Muscle layer of duodenum (tissue), 2 donors: ENCODE measurements at regions not wholly inside any gene's neighbourhood (a gene's known extent, or its start where the extent isn't known, plus 50 kb on each side); places are given as distances from the start of the nearest gene placed in this dataset.

Experiments used
- H3K27ac ChIP-seq: one replicate; pipeline ENCODE4 v1.7.0; 2013; ENCODE audit warnings: mild to moderate bottlenecking, low read length
- H3K27me3 ChIP-seq: one replicate; pipeline ENCODE4 v1.7.0; 2013; ENCODE audit warnings: low read depth, mild to moderate bottlenecking, control low read depth, low read length
- H3K36me3 ChIP-seq, 2 donors: one replicate each; pipeline ENCODE4 v1.7.0; 2013; ENCODE audit warnings: low read length in 2 of 2, control low read depth in 1 of 2, mild to moderate bottlenecking in 1 of 2; ENCODE audit not compliant: insufficient read depth in 2 of 2, control insufficient read depth in 1 of 2
- H3K4me1 ChIP-seq, 2 donors: one replicate each; pipeline ENCODE4 v1.7.0; 2013; ENCODE audit warnings: low read length in 2 of 2, mild to moderate bottlenecking in 2 of 2, control low read depth in 1 of 2, moderate library complexity in 1 of 2; ENCODE audit not compliant: insufficient read depth in 2 of 2, control insufficient read depth in 1 of 2
- H3K4me3 ChIP-seq, 2 donors: one replicate each; pipeline ENCODE4 v1.7.0; 2013; ENCODE audit warnings: low read length in 2 of 2, low read depth in 1 of 2, mild to moderate bottlenecking in 1 of 2
- H3K9me3 ChIP-seq, 2 donors: one replicate each; pipeline ENCODE4 v1.7.0; 2013; ENCODE audit warnings: low read length in 2 of 2, control low read depth in 1 of 2, mild to moderate bottlenecking in 1 of 2; ENCODE audit not compliant: control insufficient read depth in 1 of 2
- donor health status: healthy.

DNA sequence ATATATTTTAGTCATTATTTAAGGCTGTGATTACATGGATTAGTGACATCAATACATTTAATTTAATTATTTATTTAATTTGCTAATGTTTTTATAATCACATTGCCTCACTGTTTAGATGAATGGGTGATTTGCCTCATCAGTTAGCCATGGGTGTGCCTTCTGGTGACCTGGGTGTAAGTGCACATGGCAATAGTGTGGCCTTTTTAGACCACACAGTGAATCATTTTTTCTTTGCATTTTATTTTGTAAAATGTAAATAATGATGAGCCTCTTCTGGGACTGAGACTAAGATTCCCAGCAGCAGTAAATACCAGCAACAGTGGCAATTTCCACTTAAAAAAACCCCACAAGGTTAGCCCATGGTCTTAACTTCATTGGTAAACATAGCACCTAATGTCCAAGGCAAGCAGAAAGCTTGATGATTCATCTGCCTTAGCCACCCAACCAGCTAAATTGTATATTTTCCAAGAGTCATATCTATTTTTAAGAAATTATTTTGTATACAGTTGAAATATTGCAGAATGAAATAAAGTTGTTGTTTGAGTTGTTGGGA, 235.9 kb upstream of the NOVA1 start:
- H3K27me3 ChIP-seq: no peaks in the 10 kb centered on the region
- no peaks in the 10 kb centered on the region for H3K4me1 ChIP-seq
- no peaks in the 10 kb centered on the region for H3K9me3 ChIP-seq
- H3K27ac ChIP-seq: no peak overlapping the region
- no peaks in the 10 kb centered on the region for H3K36me3 ChIP-seq
- H3K4me3 ChIP-seq: no peak overlapping the region

DNA sequence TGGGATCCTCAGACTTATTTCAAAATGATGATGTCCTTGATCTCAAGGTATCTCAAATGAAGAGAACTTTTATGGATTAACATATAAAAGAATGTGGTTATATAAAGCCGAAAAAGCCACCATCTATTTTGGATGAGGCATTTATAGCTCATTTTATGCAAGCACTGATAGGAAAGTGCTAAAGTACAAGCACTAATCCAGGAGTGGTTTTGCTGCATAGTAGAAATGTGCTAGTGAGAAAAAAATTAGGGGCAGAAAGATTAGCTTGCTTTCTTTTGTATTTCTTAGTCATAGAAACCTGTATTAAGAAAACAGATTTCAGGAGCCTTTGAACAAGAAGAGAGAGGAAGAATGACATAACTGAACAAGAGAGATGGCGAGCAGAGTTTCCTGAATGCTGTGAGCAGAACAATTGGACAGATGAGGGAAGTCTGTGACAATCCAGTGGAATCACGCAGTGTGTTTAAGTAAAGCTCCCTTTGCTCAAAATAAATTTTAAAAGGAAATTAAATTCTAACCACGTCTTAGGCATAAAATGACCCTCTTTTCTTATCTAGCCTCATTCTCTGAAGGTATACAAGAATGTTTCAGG, 238.2 kb upstream of the NOVA1 start:
- H3K27me3 ChIP-seq: no peaks in the 10 kb centered on the region
- no peaks in the 10 kb centered on the region for H3K36me3 ChIP-seq
- H3K27ac ChIP-seq: no peak overlapping the region
- no peak overlapping the region for H3K4me3 ChIP-seq
- no peaks in the 10 kb centered on the region for H3K4me1 ChIP-seq
- no peaks in the 10 kb centered on the region for H3K9me3 ChIP-seq

DNA sequence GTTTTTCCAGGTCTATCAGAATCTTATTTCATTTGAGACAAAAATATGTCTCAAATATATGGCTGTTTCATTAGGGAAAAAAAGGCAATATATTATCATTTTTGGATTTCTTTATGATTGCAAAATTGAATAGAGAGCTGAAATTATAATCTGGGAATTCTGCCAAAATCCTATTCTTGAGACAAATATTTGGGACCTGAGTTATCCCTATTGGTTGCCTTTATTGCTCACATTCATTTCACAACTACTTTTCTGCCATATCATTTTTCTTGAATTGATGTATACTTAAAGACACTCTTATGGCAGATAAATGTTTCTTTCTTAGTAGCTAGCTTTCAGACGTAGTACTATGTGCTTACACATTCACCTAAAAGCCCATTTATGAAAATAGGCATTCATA, 241.6 kb upstream of the NOVA1 start:
- Histone ChIP-seq H3K36me3 (no peaks in the 10 kb centered on the region), H3K4me1 (no peaks in the 10 kb centered on the region), H3K27ac (no peak overlapping the region), H3K9me3 (no peaks in the 10 kb centered on the region), H3K4me3 (no peak overlapping the region), H3K27me3 (no peaks in the 10 kb centered on the region)

DNA sequence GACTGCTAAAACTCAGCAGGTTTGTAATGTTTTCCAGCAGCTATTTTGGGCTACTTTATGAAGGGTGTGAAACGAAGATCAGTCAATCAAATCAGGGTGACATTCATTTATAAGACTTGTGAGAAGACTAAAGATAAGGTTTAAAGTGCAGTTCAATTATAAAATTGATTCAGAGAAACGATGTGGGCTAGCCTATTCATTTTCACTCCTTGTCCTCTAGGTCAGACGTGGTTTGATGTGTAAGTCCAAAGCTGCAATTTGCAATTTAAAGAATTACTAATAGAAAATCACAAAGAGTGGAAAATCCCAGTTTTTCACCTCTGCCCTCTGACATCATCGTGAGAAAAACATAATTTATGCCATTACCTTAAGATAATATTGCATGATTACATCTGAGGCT, 243.5 kb upstream of the NOVA1 start:
- no peaks in the 10 kb centered on the region for H3K4me1 ChIP-seq
- no peaks in the 10 kb centered on the region for H3K27me3 ChIP-seq
- H3K4me3 ChIP-seq: no peak overlapping the region
- H3K27ac ChIP-seq: peak overlapping the region; percentile 10
- H3K9me3 ChIP-seq: no peaks in the 10 kb centered on the region
- H3K36me3 ChIP-seq: no peaks in the 10 kb centered on the region

DNA sequence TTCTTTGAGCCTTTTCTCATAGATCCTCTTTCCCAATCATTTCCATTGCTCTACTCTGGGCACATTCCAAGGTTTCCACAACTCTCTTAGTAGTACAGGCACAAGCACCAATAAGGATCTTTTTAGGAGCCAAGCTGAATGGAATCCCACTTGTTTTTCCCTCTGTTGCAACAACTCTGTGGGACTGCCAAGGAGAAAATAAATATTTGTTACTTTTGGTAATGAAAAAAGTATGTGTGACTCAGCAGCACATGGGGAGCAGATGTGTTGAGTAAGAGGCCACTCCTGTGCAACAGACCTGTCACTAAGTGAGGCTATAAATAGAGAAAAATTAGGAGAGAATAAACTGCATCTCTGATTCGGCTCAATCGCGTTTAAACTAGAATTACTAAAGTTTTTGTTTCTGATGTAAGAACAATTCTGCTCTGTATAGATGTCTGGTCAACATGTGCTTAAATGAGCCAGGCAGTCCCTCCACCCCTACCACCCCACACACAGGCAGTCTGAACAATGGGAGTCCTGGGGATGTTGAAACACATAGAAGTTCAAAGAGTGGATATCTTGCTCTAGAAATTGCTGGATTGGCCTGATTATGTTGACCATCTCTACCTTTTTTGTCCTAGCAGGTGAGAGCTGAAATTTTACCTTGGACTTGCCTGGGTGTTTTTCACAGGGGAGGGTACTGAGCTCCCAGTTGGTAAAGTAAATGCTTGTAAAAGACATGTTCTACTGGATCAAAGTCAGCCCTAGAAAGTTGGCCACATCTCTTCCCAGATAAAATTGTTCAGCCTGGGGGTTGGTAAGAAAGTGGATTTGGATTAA, 244.3 kb upstream of the NOVA1 start:
- H3K4me3 ChIP-seq: no peak overlapping the region
- H3K4me1 ChIP-seq: no peaks in the 10 kb centered on the region
- H3K27me3 ChIP-seq: no peaks in the 10 kb centered on the region
- H3K9me3 ChIP-seq: no peaks in the 10 kb centered on the region
- H3K27ac ChIP-seq: no peak overlapping the region
- H3K36me3 ChIP-seq: no peaks in the 10 kb centered on the region

DNA sequence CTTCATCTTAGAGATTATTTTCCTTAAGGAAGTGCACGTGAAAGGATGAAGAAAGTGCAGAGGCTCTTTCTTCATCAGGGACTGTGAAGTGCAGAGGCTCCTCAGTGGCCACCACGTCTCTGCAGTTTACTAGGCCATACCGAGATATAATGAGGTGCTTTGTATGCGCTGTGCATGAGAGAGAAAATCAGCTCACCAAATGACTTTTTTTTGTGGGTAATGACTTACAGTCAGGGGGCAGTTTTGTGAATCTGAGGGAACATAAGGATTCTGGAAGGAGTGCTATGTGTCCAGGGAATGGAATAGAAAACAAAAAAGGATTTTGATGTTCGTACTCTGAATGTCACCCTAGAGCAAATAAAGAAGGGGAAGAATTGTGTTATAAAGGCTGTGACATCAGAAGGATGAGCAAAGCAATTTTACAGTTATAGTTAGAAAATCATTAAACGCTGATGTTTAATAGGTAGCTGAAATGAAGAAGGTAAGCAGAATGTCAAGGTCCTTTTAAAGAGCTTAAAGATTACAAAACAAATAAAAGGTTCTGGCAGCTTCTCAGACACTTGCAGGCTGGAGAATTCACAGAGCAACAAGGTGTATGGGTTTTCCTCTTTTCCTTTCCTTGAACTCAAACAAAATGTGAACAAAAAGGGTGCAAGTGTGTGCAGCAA, 247.5 kb upstream of the NOVA1 start:
- H3K27ac ChIP-seq: no peak overlapping the region
- no peaks in the 10 kb centered on the region for H3K36me3 ChIP-seq
- no peak overlapping the region for H3K4me3 ChIP-seq
- H3K9me3 ChIP-seq: no peaks in the 10 kb centered on the region
- H3K4me1 ChIP-seq: no peaks in the 10 kb centered on the region
- no peaks in the 10 kb centered on the region for H3K27me3 ChIP-seq

DNA sequence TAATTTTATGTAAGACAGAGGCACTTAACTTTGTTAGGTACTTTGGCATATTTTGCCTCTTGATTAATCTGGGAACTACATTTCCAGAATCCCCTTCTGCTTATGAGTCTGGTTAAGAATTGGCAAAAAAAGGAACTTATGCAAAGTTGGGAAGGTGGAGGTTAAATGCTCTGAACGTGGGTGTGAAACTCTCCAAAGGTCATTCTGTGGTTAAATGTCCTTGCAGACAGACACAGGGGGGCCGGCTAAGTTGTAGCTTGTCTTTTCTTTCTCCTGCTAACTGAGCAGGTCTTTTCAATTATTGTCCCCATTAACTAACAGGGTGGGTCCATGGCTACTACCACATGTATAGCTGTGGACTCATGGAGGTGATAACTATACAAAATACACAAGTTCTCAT, 248.6 kb upstream of the NOVA1 start:
- Histone ChIP-seq H3K9me3 (no peaks in the 10 kb centered on the region), H3K4me3 (no peak overlapping the region), H3K36me3 (no peaks in the 10 kb centered on the region), H3K27ac (no peak overlapping the region), H3K27me3 (no peaks in the 10 kb centered on the region), H3K4me1 (no peaks in the 10 kb centered on the region)

DNA sequence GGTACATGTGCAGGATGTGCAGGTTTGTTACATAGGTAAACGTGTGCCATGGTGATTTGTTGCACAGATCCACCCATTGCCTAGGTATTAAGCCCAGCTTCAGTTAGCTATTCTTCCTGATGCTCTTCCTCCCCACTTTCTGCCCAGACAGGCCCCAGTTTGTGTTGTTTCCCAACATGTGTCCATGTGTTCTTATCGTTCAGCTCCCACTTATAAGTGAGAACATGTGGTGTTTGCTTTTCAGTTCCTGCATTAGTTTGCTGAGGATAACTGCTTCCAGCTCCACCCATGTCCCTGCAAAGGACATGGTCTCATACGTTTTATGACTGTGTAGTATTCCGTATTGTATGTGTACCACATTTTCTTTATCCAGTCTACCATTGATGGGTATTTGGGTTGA, 251.7 kb upstream of the NOVA1 start:
- H3K27ac ChIP-seq: no peak overlapping the region
- no peaks in the 10 kb centered on the region for H3K36me3 ChIP-seq

DNA sequence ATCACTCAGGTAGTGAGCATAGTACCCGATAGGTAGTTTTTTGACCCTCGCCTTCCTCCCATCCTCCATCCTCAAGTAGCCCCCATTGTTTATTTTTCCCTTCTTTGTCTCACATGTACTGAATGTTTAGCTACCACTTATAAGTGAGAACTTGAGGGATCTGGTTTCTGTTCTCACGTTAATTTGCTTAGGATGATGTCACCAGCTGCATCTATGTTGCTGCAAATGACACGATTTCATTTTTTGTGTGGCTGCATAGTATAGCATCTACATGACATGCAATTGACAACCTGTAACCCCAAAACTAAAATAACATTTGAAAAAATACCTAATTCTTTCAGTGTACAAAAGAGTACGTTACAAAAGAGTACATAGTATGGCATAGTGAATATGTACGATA, 254.0 kb upstream of the NOVA1 start:
- H3K27ac ChIP-seq: no peak overlapping the region
- H3K4me1 ChIP-seq: no peaks in the 10 kb centered on the region

More for the DNA sequence above, 251.7 kb upstream of the NOVA1 start:
- Histone ChIP-seq H3K9me3 (no peaks in the 10 kb centered on the region), H3K4me1 (no peaks in the 10 kb centered on the region), H3K4me3 (no peak overlapping the region), H3K27me3 (no peaks in the 10 kb centered on the region)

DNA sequence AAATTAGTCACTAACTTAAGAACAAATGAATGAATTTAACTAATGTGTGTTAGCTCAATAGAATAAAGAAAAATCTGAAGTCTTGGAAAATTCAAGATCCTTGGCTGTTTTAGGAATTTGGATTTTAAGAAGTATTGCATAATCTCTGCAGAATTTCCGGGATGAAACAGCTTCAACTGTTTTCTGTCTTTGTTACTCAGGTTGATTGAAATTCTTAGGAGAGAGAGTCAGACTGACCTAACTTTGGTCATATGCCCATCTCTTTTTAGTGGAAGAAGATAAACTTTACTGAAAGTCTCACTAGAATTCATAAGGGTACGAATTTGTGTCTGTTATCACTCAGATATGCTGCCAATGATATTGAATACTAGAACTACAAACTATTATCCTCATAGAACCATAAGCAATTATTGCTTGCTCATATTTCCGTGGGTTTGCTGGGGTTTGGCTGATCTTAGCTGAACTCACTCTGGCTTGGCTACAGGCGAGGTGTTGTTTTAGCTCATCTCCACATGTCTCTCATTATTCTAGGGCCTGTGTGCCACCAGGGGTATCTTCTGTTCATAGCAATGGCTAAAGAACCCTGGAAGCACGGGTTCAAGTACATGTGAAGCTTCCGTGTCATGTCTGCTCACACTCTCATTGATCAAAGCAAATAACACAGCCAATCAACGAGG, 257.4 kb upstream of the NOVA1 start:
- no peak overlapping the region for H3K4me3 ChIP-seq
- no peak overlapping the region for H3K27ac ChIP-seq
- peaks cover 0 to 8% of the 10 kb centered on the region in 2 donors for H3K4me1 ChIP-seq

More for the DNA sequence above, 254.0 kb upstream of the NOVA1 start:
- Histone ChIP-seq H3K4me3 (no peak overlapping the region), H3K9me3 (no peaks in the 10 kb centered on the region), H3K36me3 (no peaks in the 10 kb centered on the region), H3K27me3 (no peaks in the 10 kb centered on the region)

More for the DNA sequence above, 257.4 kb upstream of the NOVA1 start:
- no peaks in the 10 kb centered on the region for H3K27me3 ChIP-seq
- H3K9me3 ChIP-seq: no peaks in the 10 kb centered on the region
- H3K36me3 ChIP-seq: no peaks in the 10 kb centered on the region
